RWPE2 (cell line): ENCODE measurements at regions not wholly inside any gene's neighbourhood (a gene's known extent, or its start where the extent isn't known, plus 50 kb on each side); places are given as distances from the start of the nearest gene placed in this dataset.

Experiments
- ATAC-seq: fragments of 200-7000 bp; cut with Tn5 transposase; 3 replicates; pipeline ENCODE4 v1.9.1; 2021; ENCODE audit warnings: low read depth
- DNase-seq: peaks from one replicate; pipeline ENCODE4 v3.0.0-alpha.2; 2020; ENCODE audit warnings: low spot score
- H3K27ac ChIP-seq: fragments of 450-650 bp; 2 replicates; pipeline ENCODE4 v1.5.1; 2017; ENCODE audit warnings: mild to moderate bottlenecking; ENCODE audit not compliant: poor library complexity, severe bottlenecking
- H3K27me3 ChIP-seq: fragments of 250-450 bp; sonication (Bioruptor Pico); 2 replicates; pipeline ENCODE4 v1.5.1; 2021; ENCODE audit warnings: mild to moderate bottlenecking, moderate library complexity; ENCODE audit not compliant: insufficient read depth, poor library complexity, severe bottlenecking
- H3K36me3 ChIP-seq: fragments of 250-450 bp; sonication (Bioruptor Pico); 2 replicates; pipeline ENCODE4 v1.5.1; 2020; ENCODE audit warnings: low read depth, mild to moderate bottlenecking, moderate library complexity
- H3K4me1 ChIP-seq: fragments of 250-450 bp; sonication (Bioruptor Pico); 2 replicates; pipeline ENCODE4 v1.5.1; 2021; ENCODE audit warnings: mild to moderate bottlenecking, moderate library complexity; ENCODE audit not compliant: insufficient read depth, poor library complexity, severe bottlenecking
- H3K4me3 ChIP-seq: fragments of 250-450 bp; sonication (Bioruptor Pico); 2 replicates; pipeline ENCODE4 v1.5.1; 2021; ENCODE audit warnings: mild to moderate bottlenecking, moderate library complexity; ENCODE audit not compliant: severe bottlenecking
- H3K9me3 ChIP-seq: fragments of 250-450 bp; sonication (Bioruptor Pico); 2 replicates; pipeline ENCODE4 v1.5.1; 2021; ENCODE audit warnings: mild to moderate bottlenecking, moderate library complexity; ENCODE audit not compliant: severe bottlenecking
- CTCF ChIP-seq: fragments of 450-650 bp; IDR thresholded peaks from one replicate; pipeline ENCODE4 v1.5.1; 2017; ENCODE audit warnings: mild to moderate bottlenecking, moderate library complexity; ENCODE audit not compliant: poor library complexity, severe bottlenecking

GRCh38 chr12:89879766-89880165, 171.1 kb upstream of the ATP2B1 start:
- no peak overlapping the region for H3K4me3 ChIP-seq
- H3K4me1 ChIP-seq, result no peaks in the 10 kb centered on the region
- ATAC-seq (no peak), DNase-seq (no peak)
- no peaks in the 10 kb centered on the region for H3K9me3 ChIP-seq
- H3K27me3 ChIP-seq, result no peaks in the 10 kb centered on the region
- H3K36me3 ChIP-seq, result no peaks in the 10 kb centered on the region
- no peak for TF ChIP-seq CTCF
- no peak overlapping the region for H3K27ac ChIP-seq

- Histone ChIP-seq H3K27me3 (no peaks in the 10 kb centered on the region), H3K4me3 (no peak overlapping the region), H3K27ac (no peak overlapping the region), H3K4me1 (no peaks in the 10 kb centered on the region), H3K9me3 (no peaks in the 10 kb centered on the region), H3K36me3 (no peaks in the 10 kb centered on the region)
- no peak for TF ChIP-seq CTCF
- DNase-seq (no peak), ATAC-seq (no peak)
These were observed 170.3 kb upstream of the ATP2B1 start for GRCh38 chr12:89878950-89879349.

GRCh38 chr12:89878327-89878726, 169.7 kb upstream of the ATP2B1 start:
- ATAC-seq (no peak), DNase-seq (no peak)
- Histone ChIP-seq H3K36me3 (no peaks in the 10 kb centered on the region), H3K27ac (no peak overlapping the region), H3K4me1 (no peaks in the 10 kb centered on the region), H3K9me3 (no peaks in the 10 kb centered on the region), H3K4me3 (no peak overlapping the region), H3K27me3 (no peaks in the 10 kb centered on the region)
- no peak for TF ChIP-seq CTCF

- no peak overlapping the region for H3K4me3 ChIP-seq
- H3K4me1 ChIP-seq, result no peaks in the 10 kb centered on the region
- no peak overlapping the region for H3K27ac ChIP-seq
- no peaks in the 10 kb centered on the region for H3K27me3 ChIP-seq
- TF ChIP-seq CTCF, result no peak
- ATAC-seq (no peak), DNase-seq (no peak)
- H3K36me3 ChIP-seq, result no peaks in the 10 kb centered on the region
- no peaks in the 10 kb centered on the region for H3K9me3 ChIP-seq
These were observed 169.0 kb upstream of the ATP2B1 start for GRCh38 chr12:89877671-89878070.

GRCh38 chr12:89877136-89877535, 168.5 kb upstream of the ATP2B1 start:
- ATAC-seq, result no peak
- TF ChIP-seq CTCF, result no peak

More at GRCh38 chr12:89877136-89877535, 168.5 kb upstream of the ATP2B1 start:
- Histone ChIP-seq H3K9me3 (no peaks in the 10 kb centered on the region), H3K27ac (no peak overlapping the region), H3K4me1 (no peaks in the 10 kb centered on the region), H3K4me3 (no peak overlapping the region), H3K36me3 (no peaks in the 10 kb centered on the region), H3K27me3 (no peaks in the 10 kb centered on the region)
- DNase-seq, result no peak
